Stimulated activated CD4-positive, alpha-beta T cell treated with anti-CD3 and anti-CD28 coated beads, TNF-alpha, amount 100 ng/mL, for 48 hours (primary cell): ENCODE measurements at regions not wholly inside any gene's neighbourhood (a gene's known extent, or its start where the extent isn't known, plus 50 kb on each side); places are given as distances from the start of the nearest gene placed in this dataset.

Experiments used
- DNase-seq, 3 donors: peaks; one replicate each; pipeline ENCODE4 v3.0.0-alpha.2; 2020; ENCODE audit warnings: low read depth in 3 of 3

GRCh38 chr3:34011171-34012101, 213.0 kb downstream of the PDCD6IP start:
- no peak for DNase-seq

- no peak for DNase-seq
Observed at GRCh38 chr3:34012102-34012461, 213.7 kb downstream of the PDCD6IP start.

- no peak for DNase-seq
Observed at GRCh38 chr3:34013818-34014570, 215.6 kb downstream of the PDCD6IP start.

- DNase-seq: no peak
Observed at GRCh38 chr3:34015204-34016142, 217.0 kb downstream of the PDCD6IP start.

GRCh38 chr3:34016925-34017587, 218.6 kb downstream of the PDCD6IP start:
- DNase-seq: no peak

GRCh38 chr3:34017757-34018156, 219.3 kb downstream of the PDCD6IP start:
- no peak for DNase-seq

GRCh38 chr3:34019158-34019557, 220.7 kb downstream of the PDCD6IP start:
- DNase-seq: no peak

- DNase-seq: no peak
Observed at GRCh38 chr3:34020170-34020569, 221.7 kb downstream of the PDCD6IP start.

- no peak for DNase-seq
Observed at GRCh38 chr3:34020726-34021680, 222.6 kb downstream of the PDCD6IP start.

GRCh38 chr3:34022147-34022546, 223.7 kb downstream of the PDCD6IP start:
- no peak for DNase-seq

- no peak for DNase-seq
Observed at GRCh38 chr3:34024447-34025240, 226.2 kb downstream of the PDCD6IP start.

GRCh38 chr3:34033839-34034238, 235.4 kb downstream of the PDCD6IP start:
- no peak for DNase-seq

- no peak for DNase-seq
Observed at GRCh38 chr3:34034840-34035239, 236.4 kb downstream of the PDCD6IP start.

- DNase-seq: no peak
Observed at GRCh38 chr3:34035775-34036174, 237.3 kb downstream of the PDCD6IP start.

- DNase-seq: no peak
Observed at GRCh38 chr3:34037260-34037659, 238.8 kb downstream of the PDCD6IP start.

GRCh38 chr3:34038131-34038530, 239.7 kb downstream of the PDCD6IP start:
- no peak for DNase-seq

GRCh38 chr3:34046154-34046553, 247.7 kb downstream of the PDCD6IP start:
- no peak for DNase-seq

GRCh38 chr3:34053626-34054025, 255.2 kb downstream of the PDCD6IP start:
- DNase-seq: no peak

GRCh38 chr3:34056181-34056910, 257.9 kb downstream of the PDCD6IP start:
- DNase-seq: no peak
